Keratinocyte (primary cell): ENCODE measurements at regions not wholly inside any gene's neighbourhood (a gene's known extent, or its start where the extent isn't known, plus 50 kb on each side); places are given as distances from the start of the nearest gene placed in this dataset.

Experiments used
- DNase-seq: peaks from one replicate; pipeline ENCODE4 v3.0.0-alpha.2; 2011; ENCODE audit warnings: low read depth, missing footprints, low spot score
- FAIRE-seq: peaks from 2 replicates; lab custom pipeline; 2011; peaks lifted over from hg19 to GRCh38; lab: Jason Lieb, UNC
- H2AFZ ChIP-seq: 2 replicates; pipeline ENCODE4 v1.6.0; 2012; ENCODE audit warnings: low read length, control low read depth, inconsistent platforms; ENCODE audit not compliant: control insufficient read depth
- H3K27ac ChIP-seq: 2 replicates; pipeline ENCODE4 v1.5.1; 2011; ENCODE audit warnings: low read length; ENCODE audit not compliant: control insufficient read depth, insufficient read depth
- H3K27me3 ChIP-seq: 3 replicates; pipeline ENCODE4 v1.6.0; 2011; ENCODE audit warnings: low read length; ENCODE audit not compliant: control insufficient read depth, insufficient read depth; ENCODE audit errors: extremely low read depth
- H3K36me3 ChIP-seq, 2 experiments: 2 replicates in 1 of 2; 3 replicates in 1 of 2; pipeline ENCODE4 v1.5.1; 2011; ENCODE audit warnings: low read length in 2 of 2, mild to moderate bottlenecking in 1 of 2; ENCODE audit not compliant: control insufficient read depth in 2 of 2, insufficient read depth in 2 of 2; ENCODE audit errors: extremely low read depth in 1 of 2
- H3K4me1 ChIP-seq: 3 replicates; pipeline ENCODE4 v1.5.1; 2011; ENCODE audit warnings: low read length; ENCODE audit not compliant: control insufficient read depth, insufficient read depth; ENCODE audit errors: extremely low read depth
- H3K4me2 ChIP-seq: 3 replicates; pipeline ENCODE4 v1.6.0; 2011; ENCODE audit warnings: low read depth, low read length; ENCODE audit not compliant: control insufficient read depth, insufficient read depth; ENCODE audit errors: extremely low read depth
- H3K4me3 ChIP-seq, 3 experiments: fragments of 200-600 bp in 1 of 3; sonication (generic) in 1 of 3; 2 replicates in 2 of 3; 3 replicates in 1 of 3; pipeline ENCODE4 v1.5.1; 2011 to 2016; ENCODE audit warnings: low read length in 3 of 3, mild to moderate bottlenecking in 3 of 3, control low read depth in 2 of 3, inconsistent platforms in 1 of 3, low read depth in 1 of 3, mixed read lengths in 1 of 3, mixed run types in 1 of 3, moderate library complexity in 1 of 3; ENCODE audit not compliant: control insufficient read depth in 2 of 3, insufficient read depth in 2 of 3; ENCODE audit errors: extremely low read depth in 1 of 3
- H3K79me2 ChIP-seq: 2 replicates; pipeline ENCODE4 v1.6.0; 2012; ENCODE audit warnings: low read length; ENCODE audit not compliant: control insufficient read depth, insufficient read depth
- H3K9ac ChIP-seq: 3 replicates; pipeline ENCODE4 v1.6.0; 2011; ENCODE audit warnings: low read length; ENCODE audit not compliant: control insufficient read depth, insufficient read depth; ENCODE audit errors: extremely low read depth
- H3K9me1 ChIP-seq: 3 replicates; pipeline ENCODE4 v1.6.0; 2011; ENCODE audit warnings: low read length; ENCODE audit not compliant: control insufficient read depth, insufficient read depth; ENCODE audit errors: extremely low read depth
- H3K9me3 ChIP-seq: 2 replicates; pipeline ENCODE4 v1.5.1; 2012; ENCODE audit warnings: low read depth, low read length; ENCODE audit not compliant: control insufficient read depth
- H4K20me1 ChIP-seq: 3 replicates; pipeline ENCODE4 v1.6.0; 2011; ENCODE audit warnings: low read length; ENCODE audit not compliant: control insufficient read depth, insufficient read depth; ENCODE audit errors: extremely low read depth
- CTCF ChIP-seq, 3 experiments: IDR thresholded peaks in 1 of 3; conservative IDR thresholded peaks in 1 of 3; optimal IDR thresholded peaks in 1 of 3; 2 replicates in 2 of 3; 3 replicates in 1 of 3; pipeline versions ENCODE3 to v1.5.1; 2011; ENCODE audit warnings: low read length in 3 of 3, mild to moderate bottlenecking in 3 of 3, moderate library complexity in 2 of 3, control low read depth in 1 of 3, inconsistent platforms in 1 of 3; ENCODE audit not compliant: insufficient read depth in 2 of 3; ENCODE audit errors: extremely low read depth in 1 of 3
- EZH2 ChIP-seq: IDR thresholded peaks from one replicate; pipeline ENCODE4 v1.6.1; 2012; ENCODE audit warnings: inconsistent platforms, mild to moderate bottlenecking, low read length, moderate library complexity
- dilution Hi-C: fragments of 300-500 bp; cut with MboI; formaldehyde crosslinking; loops from one replicate; pipeline ENCODE4 v1.7.0; 2020; ENCODE audit warnings: low sequenced_read_pairs; ENCODE audit not compliant: extremely low pct_ligation_motif_present

GRCh38 chr15:100763835-100764750, 115.5 kb upstream of the ALDH1A3 start:
- peaks cover 12% of the 10 kb centered on the region for H3K4me1 ChIP-seq
- H3K9me1 ChIP-seq, result no peaks in the 10 kb centered on the region
- H3K27me3 ChIP-seq, result no peaks in the 10 kb centered on the region
- DNase-seq (no peak), FAIRE-seq (no peak)
- no peak overlapping the region for H3K4me2 ChIP-seq
- no peaks in the 10 kb centered on the region for H4K20me1 ChIP-seq
- no peaks in the 10 kb centered on the region for H3K9me3 ChIP-seq
- H3K27ac ChIP-seq, result no peak overlapping the region
- no peak overlapping the region for H3K4me3 ChIP-seq
- TF ChIP-seq CTCF (optimal IDR thresholded peaks at IDR 0.05 in 1 of 3, IDR thresholded peaks at IDR 0.05 in 1 of 3, conservative IDR thresholded peaks at IDR 0.05 in 1 of 3; ENCODE audit: extremely low read depth in 1 of 3, insufficient read depth in 2 of 3, low read length in 3 of 3), result no peak
- no peak for TF ChIP-seq EZH2
- H3K79me2 ChIP-seq, result no peaks in the 10 kb centered on the region
- H3K36me3 ChIP-seq, result no peaks in the 10 kb centered on the region
- dilution Hi-C loops, result no loop called here
- H3K9ac ChIP-seq, result no peak overlapping the region
- H2AFZ ChIP-seq, result no peak overlapping the region

GRCh38 chr15:100764778-100765466, 114.7 kb upstream of the ALDH1A3 start:
- Histone ChIP-seq H3K4me2 (no peak overlapping the region), H3K9me1 (no peaks in the 10 kb centered on the region), H2AFZ (no peak overlapping the region), H3K27me3 (no peaks in the 10 kb centered on the region), H3K36me3 (no peaks in the 10 kb centered on the region), H4K20me1 (no peaks in the 10 kb centered on the region), H3K79me2 (no peaks in the 10 kb centered on the region), H3K9me3 (no peaks in the 10 kb centered on the region), H3K9ac (no peak overlapping the region), H3K27ac (no peak overlapping the region), H3K4me3 (no peak overlapping the region), H3K4me1 (peaks cover 4% of the 10 kb centered on the region)
- dilution Hi-C loops, result no loop called here
- FAIRE-seq (no peak), DNase-seq (no peak)
- TF ChIP-seq CTCF (optimal IDR thresholded peaks at IDR 0.05 in 1 of 3, IDR thresholded peaks at IDR 0.05 in 1 of 3, conservative IDR thresholded peaks at IDR 0.05 in 1 of 3; ENCODE audit: extremely low read depth in 1 of 3, insufficient read depth in 2 of 3, low read length in 3 of 3), result no peak
